CD14-positive monocyte (primary cell): ENCODE measurements at regions not wholly inside any gene's neighbourhood (a gene's known extent, or its start where the extent isn't known, plus 50 kb on each side); places are given as distances from the start of the nearest gene placed in this dataset.

Experiments
- DNase-seq, 3 donors: peaks; one replicate each; pipeline ENCODE4 v3.0.0-alpha.2; 2011 to 2022
- H2AFZ ChIP-seq: 2 replicates; pipeline ENCODE4 v1.6.0; 2012; ENCODE audit warnings: mild to moderate bottlenecking, low read depth, low read length, inconsistent platforms; ENCODE audit not compliant: insufficient read depth, poor library complexity, severe bottlenecking
- H3K27ac ChIP-seq, 2 donors: 1 replicate in 1 of 2; 2 replicates in 1 of 2; pipeline ENCODE4 v1.5.1; 2012 to 2013; ENCODE audit warnings: low read length in 2 of 2, control low read depth in 1 of 2, inconsistent platforms in 1 of 2, low read depth in 1 of 2, mild to moderate bottlenecking in 1 of 2
- H3K27me3 ChIP-seq, 2 donors: one replicate each; pipeline versions ENCODE4 v1.6.0 to v1.6.1; 2011 to 2013; ENCODE audit warnings: low read length in 2 of 2; ENCODE audit not compliant: control insufficient read depth in 2 of 2, insufficient read depth in 2 of 2
- H3K36me3 ChIP-seq, 2 donors: replicated peaks in 1 of 2; 1 replicate in 1 of 2; 2 replicates in 1 of 2; pipeline versions ENCODE4 v1.5.1 to v1.6.1; 2012 to 2013; ENCODE audit warnings: low read length in 2 of 2, control low read depth in 1 of 2, inconsistent platforms in 1 of 2, mild to moderate bottlenecking in 1 of 2; ENCODE audit not compliant: insufficient read depth in 2 of 2, control insufficient read depth in 1 of 2
- H3K4me1 ChIP-seq, 2 donors: 1 replicate in 1 of 2; 2 replicates in 1 of 2; pipeline versions ENCODE4 v1.5.1 to v1.6.1; 2012 to 2013; ENCODE audit warnings: low read length in 2 of 2, control low read depth in 1 of 2, inconsistent platforms in 1 of 2, mild to moderate bottlenecking in 1 of 2, moderate library complexity in 1 of 2; ENCODE audit not compliant: insufficient read depth in 2 of 2, control insufficient read depth in 1 of 2
- H3K4me2 ChIP-seq: replicated peaks from 2 replicates; pipeline ENCODE3; 2012; ENCODE audit warnings: low read length, moderate library complexity, mild to moderate bottlenecking; ENCODE audit not compliant: poor library complexity, severe bottlenecking; ENCODE audit errors: extremely low read depth
- H3K4me3 ChIP-seq, 3 experiments: fragments of 200-600 bp in 1 of 3; sonication (generic) in 1 of 3; replicated peaks in 1 of 3; 1 replicate in 2 of 3; 2 replicates in 1 of 3; pipeline ENCODE4 v1.5.1; 2011 to 2013; ENCODE audit warnings: low read length in 3 of 3, mild to moderate bottlenecking in 3 of 3, control low read depth in 2 of 3, low read depth in 2 of 3, inconsistent platforms in 1 of 3, moderate library complexity in 1 of 3
- H3K79me2 ChIP-seq: 2 replicates; pipeline ENCODE4 v1.6.0; 2012; ENCODE audit warnings: mild to moderate bottlenecking, control low read depth, inconsistent platforms, low read length, moderate library complexity; ENCODE audit not compliant: insufficient read depth
- H3K9ac ChIP-seq: 2 replicates; pipeline ENCODE4 v1.6.0; 2017; ENCODE audit warnings: low read length, mild to moderate bottlenecking; ENCODE audit not compliant: insufficient read depth, poor library complexity, severe bottlenecking
- H3K9me3 ChIP-seq, 2 donors: replicated peaks in 1 of 2; 1 replicate in 1 of 2; 2 replicates in 1 of 2; pipeline versions ENCODE4 v1.5.1 to v1.6.1; 2012 to 2013; ENCODE audit warnings: low read length in 2 of 2, control low read depth in 1 of 2; ENCODE audit not compliant: control insufficient read depth in 1 of 2, insufficient read depth in 1 of 2
- H4K20me1 ChIP-seq: 2 replicates; pipeline ENCODE4 v1.6.0; 2012; ENCODE audit warnings: mild to moderate bottlenecking, low read length, control low read depth, moderate library complexity; ENCODE audit not compliant: insufficient read depth
- H3K27ac Mint-ChIP-seq, 7 donors: one replicate each; pipeline ENCODE4 v1.8.0; 2020; ENCODE audit warnings: mild to moderate bottlenecking in 7 of 7, mixed read lengths in 7 of 7, moderate library complexity in 6 of 7, inconsistent platforms in 2 of 7
- H3K27me3 Mint-ChIP-seq, 3 donors: one replicate each; pipeline ENCODE4 v1.8.0; 2021 to 2022; ENCODE audit warnings: low read depth in 3 of 3, mild to moderate bottlenecking in 3 of 3, mixed read lengths in 3 of 3, moderate library complexity in 3 of 3, inconsistent platforms in 1 of 3
- H3K36me3 Mint-ChIP-seq, 2 donors: one replicate each; pipeline ENCODE4 v1.8.0; 2020; ENCODE audit warnings: mixed read lengths in 2 of 2, inconsistent platforms in 1 of 2, mild to moderate bottlenecking in 1 of 2
- H3K4me1 Mint-ChIP-seq: one replicate; pipeline ENCODE4 v1.8.0; 2020; ENCODE audit warnings: mild to moderate bottlenecking, mixed read lengths
- H3K4me3 Mint-ChIP-seq, 2 donors: one replicate each; pipeline ENCODE4 v1.8.0; 2020; ENCODE audit warnings: mild to moderate bottlenecking in 2 of 2, mixed read lengths in 2 of 2, moderate library complexity in 1 of 2
- H3K9me3 Mint-ChIP-seq, 7 donors: one replicate each; pipeline ENCODE4 v1.8.0; 2020 to 2022; ENCODE audit warnings: mixed read lengths in 7 of 7, mild to moderate bottlenecking in 6 of 7, moderate library complexity in 6 of 7, inconsistent platforms in 2 of 7
- CTCF ChIP-seq: fragments of 200-600 bp; IDR thresholded peaks from one replicate; pipeline ENCODE4 v1.8.0; 2022; ENCODE audit warnings: antibody characterized with exemption, mild to moderate bottlenecking
- WGBS: methylation state at CpG from one replicate; pipeline ENCODE4 v1.1.5; 2013; ENCODE audit warnings: missing lambda C conversion rate; ENCODE audit not compliant: insufficient coverage; 5-methylcytosine and 5-hydroxymethylcytosine counted together
- intact Hi-C, 2 donors: fragments of 100-400 bp; cut with micrococcal nuclease; formaldehyde crosslinking; loops; one replicate each; pipeline versions ENCODE4 v1.15.0 to v1.15.1; 2023

- Histone ChIP-seq H3K79me2 (no peaks in the 10 kb centered on the region), H2AFZ (no peak overlapping the region), H3K4me2 (no peak overlapping the region), H3K4me3 (no peak overlapping the region), H3K27ac (no peak overlapping the region), H3K9ac (no peak overlapping the region), H3K4me1 (no peaks in the 10 kb centered on the region), H4K20me1 (no peaks in the 10 kb centered on the region), H3K27me3 (no peaks in the 10 kb centered on the region), H3K9me3 (no peaks in the 10 kb centered on the region), H3K36me3 (no peaks in the 10 kb centered on the region)
- no peak overlapping the region for H3K27ac Mint-ChIP-seq
- no peaks in the 10 kb centered on the region for H3K36me3 Mint-ChIP-seq
- no peak for DNase-seq
- TF ChIP-seq CTCF, result no peak
- intact Hi-C loops, result no loop called here
- H3K4me3 Mint-ChIP-seq, result no peak overlapping the region
- peaks cover 0 to 6% (median 2%) of the 10 kb centered on the region in 7 donors for H3K9me3 Mint-ChIP-seq
- WGBS, result no CpG with 5 or more reads among the region's 3 CpGs
- no peaks in the 10 kb centered on the region for H3K4me1 Mint-ChIP-seq
- H3K27me3 Mint-ChIP-seq, result peaks cover 0 to 5% (median 0%) of the 10 kb centered on the region in 3 donors
Measured at GRCh38 chr10:4397337-4397736, 428.7 kb upstream of the AKR1E2 start.

GRCh38 chr10:4396401-4397283, 429.4 kb upstream of the AKR1E2 start:
- Mint-ChIP-seq H3K36me3 (no peaks in the 10 kb centered on the region), H3K9me3 (peaks cover 0 to 6% (median 2%) of the 10 kb centered on the region in 7 donors), H3K27me3 (peaks cover 0 to 5% (median 0%) of the 10 kb centered on the region in 3 donors), H3K4me3 (no peak overlapping the region), H3K27ac (no peak overlapping the region), H3K4me1 (no peaks in the 10 kb centered on the region)
- Histone ChIP-seq H3K27me3 (no peaks in the 10 kb centered on the region), H3K36me3 (no peaks in the 10 kb centered on the region), H3K9ac (no peak overlapping the region), H3K4me1 (no peaks in the 10 kb centered on the region), H3K4me3 (no peak overlapping the region), H4K20me1 (no peaks in the 10 kb centered on the region), H3K9me3 (no peaks in the 10 kb centered on the region), H2AFZ (no peak overlapping the region), H3K4me2 (no peak overlapping the region), H3K27ac (no peak overlapping the region), H3K79me2 (no peaks in the 10 kb centered on the region)
- TF ChIP-seq CTCF, result no peak
- intact Hi-C loops, result no loop called here
- WGBS, result 88% methylated on average over 1 of the region's 9 CpGs
- no peak for DNase-seq
